HFF-Myc (cell line): ENCODE measurements at regions not wholly inside any gene's neighbourhood (a gene's known extent, or its start where the extent isn't known, plus 50 kb on each side); places are given as distances from the start of the nearest gene placed in this dataset.

Experiments
- DNase-seq: peaks from one replicate; pipeline ENCODE4 v3.0.0-alpha.2; 2011; ENCODE audit warnings: low read depth; ENCODE audit errors: extremely low read depth
- H3K4me3 ChIP-seq: replicated peaks from 2 replicates; pipeline ENCODE4 v1.5.1; 2011; ENCODE audit warnings: low read depth, mild to moderate bottlenecking, control low read depth, low read length
- CTCF ChIP-seq: IDR thresholded peaks from 2 replicates; pipeline ENCODE4 v1.5.1; 2012; ENCODE audit warnings: mild to moderate bottlenecking, low read depth, low read length, control low read depth; ENCODE audit errors: missing control alignments

- no peak for TF ChIP-seq CTCF
- no peak overlapping the region for H3K4me3 ChIP-seq
- no peak for DNase-seq
Measured at GRCh38 chr7:69508736-69509135, 89.5 kb upstream of the AUTS2 start.

- TF ChIP-seq CTCF = no peak
- H3K4me3 ChIP-seq = no peak overlapping the region
- DNase-seq = no peak
Measured at GRCh38 chr7:69510114-69510513, 88.2 kb upstream of the AUTS2 start.

- DNase-seq = no peak
- TF ChIP-seq CTCF = no peak
- H3K4me3 ChIP-seq = no peak overlapping the region
Measured at GRCh38 chr7:69515495-69516212, 82.6 kb upstream of the AUTS2 start.

- TF ChIP-seq CTCF = no peak
- no peak overlapping the region for H3K4me3 ChIP-seq
- DNase-seq = no peak
Measured at GRCh38 chr7:69516238-69516820, 81.9 kb upstream of the AUTS2 start.

GRCh38 chr7:69517985-69518704 lies 80.1 kb upstream of the AUTS2 start:
- no peak for DNase-seq
- no peak for TF ChIP-seq CTCF
- no peak overlapping the region for H3K4me3 ChIP-seq

- no peak overlapping the region for H3K4me3 ChIP-seq
- no peak for DNase-seq
- TF ChIP-seq CTCF = no peak
Measured at GRCh38 chr7:69518705-69519077, 79.6 kb upstream of the AUTS2 start.
